ENCODE measurements at regions not wholly inside any gene's neighbourhood (a gene's known extent, or its start where the extent isn't known, plus 50 kb on each side); places are given as distances from the start of the nearest gene placed in this dataset.

DNA sequence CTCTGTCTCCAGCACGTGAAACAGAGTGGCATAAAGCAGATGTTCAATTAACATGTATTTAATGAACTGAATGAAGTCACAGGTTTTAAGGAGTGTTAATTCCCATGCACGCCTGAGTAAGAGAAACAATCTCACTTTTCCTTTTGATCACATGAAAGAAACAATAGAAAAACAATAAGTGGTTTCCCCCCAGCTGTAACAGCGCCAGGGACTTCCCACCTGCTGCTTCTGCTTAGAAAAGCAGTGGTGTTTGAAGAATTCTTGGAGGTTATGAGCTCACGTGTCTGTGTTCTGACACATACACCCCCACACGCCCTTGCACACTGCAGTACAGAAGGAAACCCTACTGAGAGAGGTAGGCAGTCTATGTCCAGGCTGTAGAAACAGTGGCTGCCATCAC is 51.3 kb upstream of the FRMD4A start:
- Histone ChIP-seq H2AK5ac (ENCODE audit: low read depth, low read length) (peak overlapping the region; percentile 25; the same call in 1 of the 2 replicates), H4K20me1 (ENCODE audit: insufficient read depth, low read length) (no peaks in the 10 kb centered on the region), H3K27me3 (ENCODE audit: control insufficient read depth, insufficient read depth, low read length) (peaks cover 1% of the 10 kb centered on the region; the same call in 1 of the 2 replicates), H3K56ac (ENCODE audit: extremely low read depth, insufficient read depth, low read length) (no peak overlapping the region), H3K14ac (replicated peaks; ENCODE audit: low read depth, low read length) (no peak overlapping the region; the same call in 1 of the 2 replicates), H2BK15ac (ENCODE audit: low read depth, low read length) (0 out of 3 replicates have a peak overlapping the region, but pooled peaks have one; percentile 1), H3K9me3 (ENCODE audit: control insufficient read depth, insufficient read depth, low read length) (no peaks in the 10 kb centered on the region), H3K18ac (ENCODE audit: low read depth, low read length) (peak overlapping the region; percentile 14; the same call in 1 of the 2 replicates), H2BK120ac (ENCODE audit: low read depth, low read length) (peak overlapping the region; percentile 38), H3K4me3 (ENCODE audit: insufficient read depth, low read depth, low read length) (no peak overlapping the region), H3K9ac (ENCODE audit: low read depth, low read length) (no peak overlapping the region), H4K91ac (ENCODE audit: insufficient read depth, low read depth, low read length) (peak overlapping the region; percentile 1; the same call in 1 of the 2 replicates), H2AK9ac (replicated peaks; ENCODE audit: low read depth, low read length, poor library complexity) (no peak overlapping the region), H3K4me1 (ENCODE audit: control insufficient read depth, insufficient read depth, low read length) (peaks cover 14% of the 10 kb centered on the region; the same call in 1 of the 2 replicates), H3K4ac (ENCODE audit: low read depth, low read length) (0 out of 2 replicates have a peak overlapping the region, but pooled peaks have one; percentile 1), H3K27ac (ENCODE audit: insufficient read depth, low read length) (no peak overlapping the region), H2BK5ac (ENCODE audit: low read depth, low read length, poor library complexity, severe bottlenecking) (peak overlapping the region; percentile 8), H3K9me1 (ENCODE audit: insufficient read depth, low read length) (peaks cover 11% of the 10 kb centered on the region; the same call in 1 of the 2 replicates), H3K4me2 (ENCODE audit: low read depth, low read length) (no peak overlapping the region), H4K8ac (ENCODE audit: low read depth in 2 of 2, low read length in 2 of 2) (peak overlapping the region in 1 of 2 experiments; percentile 20; a peak in 1 of 4 replicates), H3K79me1 (ENCODE audit: low read depth in 1 of 2, low read length in 2 of 2) (no peaks in the 10 kb centered on the region), H2BK20ac (ENCODE audit: low read depth, low read length) (peak overlapping the region; percentile 3; the same call in 1 of the 2 replicates), H3K36me3 (ENCODE audit: control insufficient read depth, insufficient read depth, low read length) (no peaks in the 10 kb centered on the region), H3K23ac (ENCODE audit: low read depth, low read length) (no peak overlapping the region), H4K5ac (ENCODE audit: low read depth, low read length) (peak overlapping the region; percentile 8; the same call in 1 of the 2 replicates), H2AFZ (replicated peaks; ENCODE audit: low read length, poor library complexity) (no peak overlapping the region)
- dilution Hi-C loops (cut with HindIII; ENCODE audit: low sequenced_read_pairs, unreplicated experiment) = no loop called here
- TF ChIP-seq BHLHE40 (IDR thresholded peaks at IDR 0.05; ENCODE audit: low read depth, low read length) = peak; percentile 76; the same call in 1 of the 2 replicates
- no peak for TF ChIP-seq RAD21 (IDR thresholded peaks at IDR 0.05; ENCODE audit: low read length)
- TF ChIP-seq POLR2A (IDR thresholded peaks at IDR 0.05; ENCODE audit: low read depth, low read length) = no peak
- ChIA-PET CTCF (interaction anchor here (1.3 kb wide), 1 partner anchor 80 kb away, joined by 3 read pairs; no protein-coding TSS in a partner anchor), POLR2A (ENCODE audit: unreplicated experiment) (no interaction called here)
- ATAC-seq (ENCODE audit: low read depth) (no peak; the same call in none of the 2 replicates), DNase-seq (peak; percentile 70)
- WGBS, 2 experiments (ENCODE audit: extremely low coverage in 2 of 2, insufficient read length in 1 of 2) = no CpG with 5 or more reads among the region's 5 CpGs
- BruUV-seq (replicated peaks) = no TSS peak
- intact Hi-C loops (cut with micrococcal nuclease) = no loop called here
- in situ Hi-C loops (cut with MboI; ENCODE audit: low sequenced_read_pairs) = no loop called here

Measured in IMR-90 (cell line).